Activated B cell treated with CpG ODN at 0.5 μM for 24 hours (primary cell): ENCODE measurements at regions not wholly inside any gene's neighbourhood (a gene's known extent, or its start where the extent isn't known, plus 50 kb on each side); places are given as distances from the start of the nearest gene placed in this dataset.

Experiments used
- ATAC-seq: fragments of 200-7000 bp; cut with Tn5 transposase; one replicate; pipeline ENCODE4 v1.10.0; 2021; ENCODE audit warnings: low read depth, mild to moderate bottlenecking, moderate library complexity
- CTCF ChIA-PET: fragments of 350-600 bp; sonication (Branson Sonifier 250); formaldehyde crosslinking; loops from one replicate; lab custom pipeline; 2021; ENCODE audit warnings: antibody characterized with exemption; lab: Charles Lee
- POLR2A ChIA-PET: fragments of 350-600 bp; sonication (Branson Sonifier 250); formaldehyde crosslinking; loops from one replicate; lab custom pipeline; 2021; ENCODE audit warnings: antibody characterized with exemption; lab: Charles Lee
- DNase-seq: peaks from one replicate; pipeline ENCODE4 v3.0.0; 2022
- H3K27ac Mint-ChIP-seq: one replicate; pipeline ENCODE4 v1.8.0; 2020; ENCODE audit warnings: mixed read lengths
- H3K27me3 Mint-ChIP-seq: one replicate; pipeline ENCODE4 v1.8.0; 2021; ENCODE audit warnings: mixed read lengths
- H3K36me3 Mint-ChIP-seq: one replicate; pipeline ENCODE4 v1.8.0; 2021; ENCODE audit warnings: low read depth, mixed read lengths
- H3K4me1 Mint-ChIP-seq: one replicate; pipeline ENCODE4 v1.8.0; 2021; ENCODE audit warnings: mixed read lengths
- H3K4me3 Mint-ChIP-seq: one replicate; pipeline ENCODE4 v1.8.0; 2020; ENCODE audit warnings: mild to moderate bottlenecking, mixed read lengths
- H3K9me3 Mint-ChIP-seq: one replicate; pipeline ENCODE4 v1.8.0; 2020; ENCODE audit warnings: mixed read lengths
- CTCF ChIP-seq: fragments of 200-600 bp; IDR thresholded peaks from one replicate; pipeline ENCODE4 v1.8.0; 2022; ENCODE audit warnings: antibody characterized with exemption, mild to moderate bottlenecking
- intact Hi-C: fragments of 100-400 bp; cut with micrococcal nuclease; formaldehyde crosslinking; loops from one replicate; pipeline ENCODE4 v1.15.1; 2024

DNA sequence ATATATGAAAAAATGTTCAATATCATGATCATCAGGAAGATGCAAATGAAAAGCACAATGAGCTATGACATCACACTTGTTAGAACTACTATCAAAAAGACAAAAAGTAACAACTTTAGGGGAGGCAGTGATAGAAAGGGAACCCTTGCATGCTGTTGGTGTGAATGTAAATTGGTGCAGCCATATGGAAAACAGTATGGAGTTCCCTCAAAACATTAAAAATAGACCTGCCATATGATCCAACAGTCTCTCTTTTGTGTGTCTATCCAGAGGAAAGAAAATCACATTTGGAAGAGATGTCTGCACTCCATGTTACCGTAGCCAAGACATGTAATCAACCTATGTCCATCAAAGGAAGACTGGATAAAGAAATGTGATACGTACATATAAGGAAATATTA, 92.3 kb upstream of the ALKAL2 start:
- peaks cover 8% of the 10 kb centered on the region for H3K4me1 Mint-ChIP-seq

DNA sequence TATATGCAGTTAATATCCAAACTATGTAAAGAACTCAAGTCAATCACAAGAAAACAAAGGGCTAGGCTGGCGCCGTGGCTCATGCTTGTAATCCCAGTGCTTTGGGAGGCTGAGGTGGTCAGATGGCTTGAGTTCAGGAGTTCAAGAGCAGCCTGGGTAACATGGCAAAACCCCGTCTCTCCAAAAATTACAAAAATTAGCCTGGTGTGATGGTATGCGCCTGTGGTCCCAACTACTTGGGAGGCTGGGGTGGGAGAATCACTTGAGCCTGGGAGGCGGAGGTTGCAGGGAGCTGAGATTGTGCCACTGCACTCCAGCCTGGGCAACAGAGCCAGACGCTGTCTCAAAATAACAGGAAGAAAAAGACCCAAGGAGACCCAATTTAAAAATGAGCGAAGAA, 91.9 kb upstream of the ALKAL2 start:
- Mint-ChIP-seq H3K27ac (no peak overlapping the region), H3K4me3 (no peak overlapping the region), H3K36me3 (no peaks in the 10 kb centered on the region), H3K4me1 (peaks cover 8% of the 10 kb centered on the region), H3K27me3 (peaks cover 4% of the 10 kb centered on the region), H3K9me3 (peaks cover 14% of the 10 kb centered on the region)
- ChIA-PET CTCF (no interaction called here), POLR2A (no interaction called here)
- no peak for DNase-seq
- intact Hi-C loops = no loop called here
- no peak for ATAC-seq
- TF ChIP-seq CTCF = no peak

More for the DNA sequence above, 92.3 kb upstream of the ALKAL2 start:
- ATAC-seq (no peak), DNase-seq (no peak)
- CTCF ChIA-PET = no interaction called here
- intact Hi-C loops = no loop called here
- peaks cover 14% of the 10 kb centered on the region for H3K9me3 Mint-ChIP-seq
- no peak overlapping the region for H3K27ac Mint-ChIP-seq
- peaks cover 4% of the 10 kb centered on the region for H3K27me3 Mint-ChIP-seq
- POLR2A ChIA-PET = no interaction called here
- no peak overlapping the region for H3K4me3 Mint-ChIP-seq
- H3K36me3 Mint-ChIP-seq = no peaks in the 10 kb centered on the region
- no peak for TF ChIP-seq CTCF

- no peaks in the 10 kb centered on the region for H3K4me1 Mint-ChIP-seq
- no peak overlapping the region for H3K4me3 Mint-ChIP-seq
- peaks cover 14% of the 10 kb centered on the region for H3K9me3 Mint-ChIP-seq
- intact Hi-C loops = no loop called here
- peaks cover 4% of the 10 kb centered on the region for H3K27me3 Mint-ChIP-seq
- no peak for TF ChIP-seq CTCF
- H3K27ac Mint-ChIP-seq = no peak overlapping the region
- no peak for ATAC-seq
- CTCF ChIA-PET = no interaction called here
- DNase-seq = no peak
- POLR2A ChIA-PET = no interaction called here
- H3K36me3 Mint-ChIP-seq = no peaks in the 10 kb centered on the region
Measured at GRCh38 chr2:378364-378763, 90.5 kb upstream of the ALKAL2 start.

DNA sequence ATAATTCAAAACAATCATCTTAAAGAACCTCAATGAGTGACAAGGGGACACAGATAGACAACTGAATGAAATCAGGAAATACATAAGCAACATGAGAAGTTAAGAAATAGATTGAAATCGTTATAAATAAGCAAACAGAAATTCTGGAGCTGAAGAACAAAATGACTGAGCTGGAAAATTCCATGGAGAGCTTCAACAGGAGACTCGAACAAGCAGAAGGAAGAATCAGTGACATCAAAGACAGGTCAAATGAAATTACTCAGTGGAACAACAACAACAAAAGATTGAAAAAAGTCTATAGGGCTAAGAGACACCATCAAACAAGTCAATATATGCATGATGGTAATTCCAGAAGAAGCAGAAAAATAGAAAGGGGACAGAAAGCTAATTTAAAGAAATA, 89.5 kb upstream of the ALKAL2 start:
- Mint-ChIP-seq H3K36me3 (no peaks in the 10 kb centered on the region), H3K27me3 (peaks cover 8% of the 10 kb centered on the region), H3K4me3 (no peak overlapping the region), H3K4me1 (no peaks in the 10 kb centered on the region), H3K9me3 (peaks cover 14% of the 10 kb centered on the region), H3K27ac (no peak overlapping the region)
- POLR2A ChIA-PET = no interaction called here
- ATAC-seq (no peak), DNase-seq (no peak)
- CTCF ChIA-PET = no interaction called here
- intact Hi-C loops = no loop called here
- no peak for TF ChIP-seq CTCF

- POLR2A ChIA-PET = no interaction called here
- no peak for ATAC-seq
- Mint-ChIP-seq H3K27me3 (peaks cover 11% of the 10 kb centered on the region), H3K4me1 (no peaks in the 10 kb centered on the region), H3K36me3 (no peaks in the 10 kb centered on the region), H3K4me3 (no peak overlapping the region), H3K9me3 (peaks cover 16% of the 10 kb centered on the region), H3K27ac (no peak overlapping the region)
- DNase-seq = no peak
- TF ChIP-seq CTCF = no peak
- CTCF ChIA-PET = no interaction called here
- intact Hi-C loops = no loop called here
Measured at GRCh38 chr2:375956-376307, 88.0 kb upstream of the ALKAL2 start.
